ENCODE measurements at regions not wholly inside any gene's neighbourhood (a gene's known extent, or its start where the extent isn't known, plus 50 kb on each side); places are given as distances from the start of the nearest gene placed in this dataset.

DNA sequence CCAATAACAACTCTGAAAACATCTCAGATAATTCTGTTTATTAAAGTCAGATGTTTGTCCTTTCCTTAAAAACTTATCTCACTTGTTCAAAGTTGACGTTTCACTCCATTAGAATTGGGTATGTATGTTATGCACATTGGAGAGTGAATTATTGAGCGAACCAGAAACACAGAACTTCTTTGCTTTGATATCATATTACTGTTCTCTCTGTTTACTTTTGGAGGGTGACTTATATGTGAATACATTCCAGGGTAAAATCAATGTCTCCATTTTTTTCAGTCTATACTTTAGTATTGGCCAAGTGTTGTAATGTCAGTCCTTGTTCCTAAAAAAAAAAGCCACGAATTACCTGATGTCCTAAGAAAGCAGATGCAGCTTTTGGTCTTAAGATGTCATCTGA lies 307.4 kb downstream of the CSNK1G3 start:
- peaks cover 0 to 11% (median 8%) of the 10 kb centered on the region in 12 donors for H3K4me1 ChIP-seq
- no peaks in the 10 kb centered on the region for H3K36me3 ChIP-seq
- H3K27ac ChIP-seq, result no peak overlapping the region
- H3K9me3 ChIP-seq, result no peaks in the 10 kb centered on the region
- 90 to 96% (median 94%) methylated on average over 3 of the region's 3 CpGs for WGBS, 4 donors
- H3K4me3 ChIP-seq, result no peak overlapping the region
- intact Hi-C loops (cut with DNase I), result loop anchor here in 2 of 10 donors (5.0 to 10.0 kb wide), 2 partner anchors 145 to 948 kb away; no protein-coding TSS in a partner anchor
- ATAC-seq, result no peak
- no peaks in the 10 kb centered on the region for H3K27me3 ChIP-seq
- DNase-seq, result no peak
- TF ChIP-seq, protein P1, sequence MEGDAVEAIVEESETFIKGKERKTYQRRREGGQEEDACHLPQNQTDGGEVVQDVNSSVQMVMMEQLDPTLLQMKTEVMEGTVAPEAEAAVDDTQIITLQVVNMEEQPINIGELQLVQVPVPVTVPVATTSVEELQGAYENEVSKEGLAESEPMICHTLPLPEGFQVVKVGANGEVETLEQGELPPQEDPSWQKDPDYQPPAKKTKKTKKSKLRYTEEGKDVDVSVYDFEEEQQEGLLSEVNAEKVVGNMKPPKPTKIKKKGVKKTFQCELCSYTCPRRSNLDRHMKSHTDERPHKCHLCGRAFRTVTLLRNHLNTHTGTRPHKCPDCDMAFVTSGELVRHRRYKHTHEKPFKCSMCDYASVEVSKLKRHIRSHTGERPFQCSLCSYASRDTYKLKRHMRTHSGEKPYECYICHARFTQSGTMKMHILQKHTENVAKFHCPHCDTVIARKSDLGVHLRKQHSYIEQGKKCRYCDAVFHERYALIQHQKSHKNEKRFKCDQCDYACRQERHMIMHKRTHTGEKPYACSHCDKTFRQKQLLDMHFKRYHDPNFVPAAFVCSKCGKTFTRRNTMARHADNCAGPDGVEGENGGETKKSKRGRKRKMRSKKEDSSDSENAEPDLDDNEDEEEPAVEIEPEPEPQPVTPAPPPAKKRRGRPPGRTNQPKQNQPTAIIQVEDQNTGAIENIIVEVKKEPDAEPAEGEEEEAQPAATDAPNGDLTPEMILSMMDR (IDR thresholded peaks at IDR 0.05), result no peak
- no peak for TF ChIP-seq POLR2A (IDR thresholded peaks at IDR 0.05)

DNA sequence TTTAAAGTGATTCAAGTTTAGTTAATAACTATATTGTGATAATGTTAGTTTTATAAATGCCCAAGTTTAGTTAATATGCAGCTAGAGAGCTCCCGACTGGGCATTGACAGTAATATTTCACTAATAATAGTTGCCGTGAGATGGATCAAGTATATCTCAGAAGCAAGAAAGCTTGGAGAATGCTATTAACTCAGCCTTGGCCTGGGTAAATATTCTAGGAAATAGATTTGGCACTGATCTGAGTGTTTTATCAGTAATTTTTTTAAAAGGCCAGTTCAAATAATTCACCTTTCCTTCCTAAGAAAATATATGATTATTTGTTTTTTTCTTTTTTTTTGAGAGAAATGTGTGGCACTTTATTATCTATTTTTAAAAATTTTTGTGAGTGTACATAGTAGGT lies 305.3 kb downstream of the CSNK1G3 start:
- DNase-seq (no peak), ATAC-seq (no peak)
- Histone ChIP-seq H3K27me3 (no peaks in the 10 kb centered on the region), H3K4me1 (peaks cover 0 to 23% (median 14%) of the 10 kb centered on the region in 12 donors), H3K4me3 (no peak overlapping the region), H3K9me3 (no peaks in the 10 kb centered on the region), H3K36me3 (no peaks in the 10 kb centered on the region), H3K27ac (no peak overlapping the region)
- TF ChIP-seq, protein P1 (IDR thresholded peaks at IDR 0.05), result no peak
- no peak for TF ChIP-seq POLR2A (IDR thresholded peaks at IDR 0.05)
- intact Hi-C loops (cut with DNase I), result loop anchor here in 2 of 10 donors (5.0 to 10.0 kb wide), 2 partner anchors 142 to 950 kb away; no protein-coding TSS in a partner anchor
- WGBS, 4 donors, result 90 to 94% (median 92%) methylated on average over 2 of the region's 2 CpGs

DNA sequence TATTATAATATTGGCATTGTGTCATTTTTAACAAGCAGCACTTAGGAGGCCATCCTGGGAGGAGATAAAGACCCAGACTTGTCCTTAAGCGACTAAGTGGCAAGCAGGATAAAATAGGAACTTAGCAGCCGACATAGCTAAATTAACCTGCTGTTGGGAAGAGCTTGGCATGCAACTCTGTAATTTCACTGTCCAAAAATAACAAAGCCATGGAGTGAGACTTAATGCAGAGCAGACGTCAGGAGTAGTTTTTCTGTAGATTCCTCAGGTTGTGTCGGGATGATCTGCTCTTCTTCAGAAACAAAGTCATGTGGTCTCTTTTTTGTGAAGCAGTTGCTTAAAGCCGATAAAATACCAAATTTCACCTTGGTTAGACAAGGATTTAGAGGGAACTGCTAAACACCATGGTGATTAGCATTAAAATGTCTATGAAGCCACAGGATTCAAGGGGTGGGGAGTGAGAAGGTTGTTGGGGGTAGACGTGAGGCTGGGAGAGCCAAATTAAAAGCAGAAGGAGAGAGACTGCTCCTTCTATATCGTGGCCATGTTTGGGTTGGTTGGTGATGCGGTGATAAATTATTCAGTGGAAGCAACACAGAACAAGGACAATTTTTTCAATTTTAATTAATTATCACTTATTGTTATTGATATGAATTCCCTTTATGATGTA lies 303.0 kb downstream of the CSNK1G3 start:
- WGBS, 4 donors, result 35 to 39% (median 37%) methylated on average over 8 of the region's 8 CpGs
- H3K36me3 ChIP-seq, result no peaks in the 10 kb centered on the region
- peak; percentile 53 to 77 (median 71) for ATAC-seq

More for the DNA sequence above, 303.0 kb downstream of the CSNK1G3 start:
- H3K27ac ChIP-seq, result peak overlapping the region in 10 of 12 donors; percentile 11 to 74 (median 42)
- DNase-seq, result no peak
- no peaks in the 10 kb centered on the region for H3K27me3 ChIP-seq
- no peak for TF ChIP-seq POLR2A (IDR thresholded peaks at IDR 0.05)
- TF ChIP-seq, protein P1 (IDR thresholded peaks at IDR 0.05), result no peak
- H3K4me3 ChIP-seq, result no peak overlapping the region
- no peaks in the 10 kb centered on the region for H3K9me3 ChIP-seq
- peaks cover 6 to 35% (median 24%) of the 10 kb centered on the region in 12 donors for H3K4me1 ChIP-seq
- intact Hi-C loops (cut with DNase I), result loop anchor here in 4 of 10 donors (5.0 to 10.0 kb wide), 4 partner anchors 140 to 952 kb away; no protein-coding TSS in a partner anchor
